ENCODE measurements at regions not wholly inside any gene's neighbourhood (a gene's known extent, or its start where the extent isn't known, plus 50 kb on each side); places are given as distances from the start of the nearest gene placed in this dataset.

GRCh38 chr1:194919146-194919545, 1689.1 kb downstream of the KCNT2 start:
- no peak for TF ChIP-seq POLR2A (IDR thresholded peaks at IDR 0.05; ENCODE audit: borderline replicate concordance, extremely low read depth, insufficient read depth, insufficient read length)
- TF ChIP-seq CTCF (IDR thresholded peaks at IDR 0.05 in 2 of 3, conservative IDR thresholded peaks at IDR 0.05 in 1 of 3; ENCODE audit: borderline replicate concordance in 1 of 3, insufficient read depth in 1 of 3, low read depth in 2 of 3, low read length in 2 of 3), result no peak
- no peak for TF ChIP-seq CBX3 (IDR thresholded peaks at IDR 0.05; ENCODE audit: low read depth)
- TF ChIP-seq EZH2 (IDR thresholded peaks at IDR 0.05), result no peak
- TF ChIP-seq CEBPB (IDR thresholded peaks at IDR 0.05; ENCODE audit: low read depth), result no peak
- no peak for TF ChIP-seq POLR2AphosphoS5 (IDR thresholded peaks at IDR 0.05; ENCODE audit: low read depth, low read length)
- TF ChIP-seq, protein P1, sequence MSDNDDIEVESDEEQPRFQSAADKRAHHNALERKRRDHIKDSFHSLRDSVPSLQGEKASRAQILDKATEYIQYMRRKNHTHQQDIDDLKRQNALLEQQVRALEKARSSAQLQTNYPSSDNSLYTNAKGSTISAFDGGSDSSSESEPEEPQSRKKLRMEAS (IDR thresholded peaks at IDR 0.05), result no peak
- no peak for TF ChIP-seq JUND (IDR thresholded peaks at IDR 0.05)
- no peak for TF ChIP-seq SIN3A (IDR thresholded peaks at IDR 0.05; ENCODE audit: low read depth)

Measured in HCT116 (cell line).